Smooth muscle cell (in vitro differentiated cells): ENCODE measurements at regions not wholly inside any gene's neighbourhood (a gene's known extent, or its start where the extent isn't known, plus 50 kb on each side); places are given as distances from the start of the nearest gene placed in this dataset.

ENCODE experiments used
- DNase-seq: peaks from one replicate; lab custom pipeline; 2025; ENCODE audit not compliant: unreplicated experiment; lab: John Stamatoyannopoulos, UW
- H2AFZ ChIP-seq: fragments of 200-600 bp; sonication (generic); 2 replicates; pipeline ENCODE4 v1.6.0; 2016; ENCODE audit warnings: antibody characterized with exemption, low read depth, mild to moderate bottlenecking
- H3F3A ChIP-seq: fragments of 200-600 bp; sonication (generic); 2 replicates; pipeline ENCODE4 v1.6.0; 2017; ENCODE audit warnings: antibody characterized with exemption, low read depth
- H3K27ac ChIP-seq: fragments of 200-600 bp; sonication (generic); 2 replicates; pipeline ENCODE4 v1.5.1; 2016; ENCODE audit warnings: low read depth, mild to moderate bottlenecking
- H3K27me3 ChIP-seq: fragments of 200-600 bp; sonication (generic); 2 replicates; pipeline ENCODE4 v1.6.1; 2016; ENCODE audit warnings: low read depth, mild to moderate bottlenecking
- H3K36me3 ChIP-seq: fragments of 200-600 bp; sonication (generic); 2 replicates; pipeline ENCODE4 v1.5.1; 2016; ENCODE audit warnings: low read depth
- H3K4me1 ChIP-seq: fragments of 200-600 bp; sonication (generic); 2 replicates; pipeline ENCODE4 v1.5.1; 2016; ENCODE audit warnings: low read depth
- H3K4me2 ChIP-seq: fragments of 200-600 bp; sonication (generic); 2 replicates; pipeline ENCODE4 v1.6.0; 2016; ENCODE audit warnings: mild to moderate bottlenecking
- H3K4me3 ChIP-seq: fragments of 200-600 bp; sonication (generic); 2 replicates; pipeline ENCODE4 v1.5.1; 2016; ENCODE audit warnings: mild to moderate bottlenecking
- H3K79me2 ChIP-seq: fragments of 200-600 bp; sonication (generic); 2 replicates; pipeline ENCODE4 v1.6.0; 2016; ENCODE audit warnings: low read depth, mild to moderate bottlenecking
- H3K9ac ChIP-seq: fragments of 200-600 bp; sonication (generic); 2 replicates; pipeline ENCODE4 v1.6.0; 2016; ENCODE audit warnings: low read depth
- H3K9me3 ChIP-seq: fragments of 200-600 bp; sonication (generic); replicated peaks from 2 replicates; pipeline ENCODE4 v1.5.1; 2016; ENCODE audit warnings: low read depth
- H4K20me1 ChIP-seq: fragments of 200-600 bp; sonication (generic); 2 replicates; pipeline ENCODE4 v1.6.0; 2016; ENCODE audit warnings: low read depth
- CTCF ChIP-seq: fragments of 200-600 bp; sonication (generic); IDR thresholded peaks from 2 replicates; pipeline ENCODE4 v1.5.1; 2017; ENCODE audit warnings: borderline replicate concordance, mild to moderate bottlenecking, antibody characterized with exemption; ENCODE audit not compliant: insufficient read depth, poor library complexity, severe bottlenecking
- WGBS: methylation state at CpG from one replicate; pipeline ENCODE4 v1.1.7; 2016; ENCODE audit warnings: low lambda C conversion rate; 5-methylcytosine and 5-hydroxymethylcytosine counted together

DNA sequence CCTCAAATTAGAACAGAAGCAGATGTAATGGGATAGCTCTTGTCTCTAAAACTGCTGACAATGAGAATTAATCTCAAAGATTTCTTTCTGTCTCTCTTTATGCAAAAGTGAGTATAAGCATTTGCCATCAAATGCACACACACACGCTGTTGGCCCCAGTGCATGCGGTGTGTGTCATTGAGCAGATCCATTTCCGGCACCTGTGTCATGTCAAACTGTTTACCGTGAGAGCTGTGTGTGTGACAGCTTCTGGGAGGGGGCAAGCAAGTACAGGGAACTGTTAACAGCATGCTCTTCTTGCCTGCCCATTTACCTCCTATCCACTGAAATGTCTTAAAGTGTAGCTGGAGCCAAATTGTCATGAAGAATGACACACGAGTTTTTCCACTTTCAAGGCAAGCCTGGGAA is 297.9 kb upstream of the FAT4 start:
- no peak overlapping the region for H3K9ac ChIP-seq
- no peaks in the 10 kb centered on the region for H3F3A ChIP-seq
- WGBS = 76% methylated on average over 5 of the region's 5 CpGs
- H3K79me2 ChIP-seq = no peaks in the 10 kb centered on the region
- no peak for TF ChIP-seq CTCF
- no peak overlapping the region for H3K4me2 ChIP-seq
- H3K4me3 ChIP-seq = no peak overlapping the region
- H3K4me1 ChIP-seq = no peaks in the 10 kb centered on the region
- H3K36me3 ChIP-seq = no peaks in the 10 kb centered on the region
- H3K9me3 ChIP-seq = peaks cover 4% of the 10 kb centered on the region
- H4K20me1 ChIP-seq = no peaks in the 10 kb centered on the region
- no peaks in the 10 kb centered on the region for H3K27me3 ChIP-seq
- H2AFZ ChIP-seq = no peak overlapping the region
- H3K27ac ChIP-seq = no peak overlapping the region
- DNase-seq = no peak

DNA sequence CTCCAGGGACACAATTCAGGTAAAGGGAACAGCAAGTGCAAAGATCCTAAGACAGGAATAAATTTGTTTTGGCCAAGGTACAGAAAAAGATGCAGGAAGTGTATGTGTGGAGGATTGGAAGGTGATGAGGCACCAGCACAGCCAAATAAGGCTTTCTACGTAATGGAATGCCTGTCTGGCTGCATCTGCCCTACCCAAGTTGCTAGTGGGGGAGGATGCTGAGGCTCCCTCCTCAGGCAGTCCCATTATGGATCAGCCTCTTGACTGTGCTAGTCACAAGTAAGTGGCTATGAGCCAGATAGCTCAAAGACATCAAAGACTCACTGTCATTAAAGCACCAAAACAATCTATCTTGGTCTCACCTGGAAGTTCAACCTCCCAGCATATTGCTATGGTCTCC is 300.9 kb upstream of the FAT4 start:
- H3K79me2 ChIP-seq = no peaks in the 10 kb centered on the region
- H3K4me3 ChIP-seq = no peak overlapping the region
- H3K4me2 ChIP-seq = no peak overlapping the region
- no peaks in the 10 kb centered on the region for H3K4me1 ChIP-seq
- TF ChIP-seq CTCF = no peak
- H3K27me3 ChIP-seq = no peaks in the 10 kb centered on the region
- H3K9ac ChIP-seq = no peak overlapping the region
- no peaks in the 10 kb centered on the region for H3K36me3 ChIP-seq
- H3K9me3 ChIP-seq = peaks cover under 1% of the 10 kb centered on the region
- no peak for DNase-seq
- no peak overlapping the region for H2AFZ ChIP-seq
- H3F3A ChIP-seq = no peaks in the 10 kb centered on the region
- 65% methylated on average over 1 of the region's 1 CpG for WGBS
- no peak overlapping the region for H3K27ac ChIP-seq
- H4K20me1 ChIP-seq = no peaks in the 10 kb centered on the region

- no peaks in the 10 kb centered on the region for H3K27me3 ChIP-seq
- no peaks in the 10 kb centered on the region for H3K4me1 ChIP-seq
- no peak for TF ChIP-seq CTCF
- WGBS = 91% methylated on average over 2 of the region's 2 CpGs
- H3K4me2 ChIP-seq = no peak overlapping the region
- no peaks in the 10 kb centered on the region for H3F3A ChIP-seq
- H3K79me2 ChIP-seq = no peaks in the 10 kb centered on the region
- H2AFZ ChIP-seq = no peak overlapping the region
- H4K20me1 ChIP-seq = no peaks in the 10 kb centered on the region
- H3K9me3 ChIP-seq = no peaks in the 10 kb centered on the region
- no peak overlapping the region for H3K27ac ChIP-seq
- H3K36me3 ChIP-seq = no peaks in the 10 kb centered on the region
- DNase-seq = no peak
- no peak overlapping the region for H3K9ac ChIP-seq
- H3K4me3 ChIP-seq = no peak overlapping the region
Measured at GRCh38 chr4:125011646-125012045, 299.1 kb upstream of the ANKRD50 start.

GRCh38 chr4:125010796-125011503 is 298.4 kb upstream of the ANKRD50 start:
- Histone ChIP-seq H3K9me3 (no peaks in the 10 kb centered on the region), H2AFZ (no peak overlapping the region), H3F3A (no peaks in the 10 kb centered on the region), H3K27me3 (no peaks in the 10 kb centered on the region), H3K79me2 (no peaks in the 10 kb centered on the region), H3K36me3 (no peaks in the 10 kb centered on the region), H4K20me1 (no peaks in the 10 kb centered on the region), H3K4me1 (no peaks in the 10 kb centered on the region), H3K4me3 (no peak overlapping the region), H3K9ac (no peak overlapping the region), H3K4me2 (no peak overlapping the region), H3K27ac (no peak overlapping the region)
- no peak for TF ChIP-seq CTCF
- 78% methylated on average over 7 of the region's 7 CpGs for WGBS
- DNase-seq = no peak
